ENCODE measurements at regions not wholly inside any gene's neighbourhood (a gene's known extent, or its start where the extent isn't known, plus 50 kb on each side); places are given as distances from the start of the nearest gene placed in this dataset.

DNA sequence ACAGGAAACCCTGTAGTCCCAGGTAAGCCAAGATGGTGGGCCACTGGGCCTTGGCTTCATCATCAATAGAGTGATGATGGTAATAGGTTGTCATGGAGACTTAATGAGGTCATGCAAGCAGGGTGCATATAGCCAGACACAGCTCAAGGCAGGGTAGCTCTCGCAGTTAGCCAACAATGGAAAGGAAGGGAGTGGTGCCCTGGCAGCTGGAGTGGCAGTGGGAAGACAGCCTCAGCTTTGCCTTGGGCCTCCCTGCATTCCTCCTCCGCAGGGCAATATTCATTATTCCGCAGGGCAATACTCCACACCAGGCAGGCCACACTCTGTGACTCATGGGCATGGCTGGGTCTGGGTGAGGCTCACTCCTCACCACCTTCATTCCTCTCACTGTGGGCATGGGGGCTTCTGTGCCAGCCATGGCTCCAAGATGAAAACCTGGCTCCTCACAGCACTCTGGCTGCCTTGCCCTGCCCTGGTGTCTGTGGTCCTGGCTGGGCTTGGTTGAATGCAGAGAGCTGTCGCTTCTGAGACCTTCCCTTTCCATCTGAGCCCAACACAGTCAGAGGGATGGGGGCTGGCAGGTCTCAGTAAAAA lies 163.1 kb upstream of the PMEPA1 start:
- TF ChIP-seq, protein P1, sequence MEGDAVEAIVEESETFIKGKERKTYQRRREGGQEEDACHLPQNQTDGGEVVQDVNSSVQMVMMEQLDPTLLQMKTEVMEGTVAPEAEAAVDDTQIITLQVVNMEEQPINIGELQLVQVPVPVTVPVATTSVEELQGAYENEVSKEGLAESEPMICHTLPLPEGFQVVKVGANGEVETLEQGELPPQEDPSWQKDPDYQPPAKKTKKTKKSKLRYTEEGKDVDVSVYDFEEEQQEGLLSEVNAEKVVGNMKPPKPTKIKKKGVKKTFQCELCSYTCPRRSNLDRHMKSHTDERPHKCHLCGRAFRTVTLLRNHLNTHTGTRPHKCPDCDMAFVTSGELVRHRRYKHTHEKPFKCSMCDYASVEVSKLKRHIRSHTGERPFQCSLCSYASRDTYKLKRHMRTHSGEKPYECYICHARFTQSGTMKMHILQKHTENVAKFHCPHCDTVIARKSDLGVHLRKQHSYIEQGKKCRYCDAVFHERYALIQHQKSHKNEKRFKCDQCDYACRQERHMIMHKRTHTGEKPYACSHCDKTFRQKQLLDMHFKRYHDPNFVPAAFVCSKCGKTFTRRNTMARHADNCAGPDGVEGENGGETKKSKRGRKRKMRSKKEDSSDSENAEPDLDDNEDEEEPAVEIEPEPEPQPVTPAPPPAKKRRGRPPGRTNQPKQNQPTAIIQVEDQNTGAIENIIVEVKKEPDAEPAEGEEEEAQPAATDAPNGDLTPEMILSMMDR (conservative IDR thresholded peaks at IDR 0.05; ENCODE audit: low read length) = no peak
- TF ChIP-seq EZH2phosphoT487 (IDR thresholded peaks at IDR 0.05; ENCODE audit: borderline replicate concordance, low read depth, low read length) = no peak

Data from OCI-LY7 (cell line).